ENCODE measurements at regions not wholly inside any gene's neighbourhood (a gene's known extent, or its start where the extent isn't known, plus 50 kb on each side); places are given as distances from the start of the nearest gene placed in this dataset.

GRCh38 chr3:22582266-22582665, 620.9 kb upstream of the UBE2E2 start:
- Histone ChIP-seq H3K36me3 (no peaks in the 10 kb centered on the region), H3K27me3 (no peaks in the 10 kb centered on the region), H3K4me1 (no peaks in the 10 kb centered on the region), H3K4me3 (no peak overlapping the region), H3K27ac (no peak overlapping the region), H3K9me3 (no peaks in the 10 kb centered on the region)
- DNase-seq (ENCODE audit: low spot score in 2 of 2) = no peak
- TF ChIP-seq CTCF (IDR thresholded peaks at IDR 0.05) (no peak), POLR2A (IDR thresholded peaks at IDR 0.05) (no peak), POLR2AphosphoS5 (IDR thresholded peaks at IDR 0.05) (no peak)
- intact Hi-C loops (cut with DNase I; ENCODE audit: low total_unique reads) = no loop called here

GRCh38 chr3:22585504-22585903, 617.6 kb upstream of the UBE2E2 start:
- Histone ChIP-seq H3K27me3 (no peaks in the 10 kb centered on the region), H3K4me3 (no peak overlapping the region), H3K9me3 (no peaks in the 10 kb centered on the region), H3K27ac (no peak overlapping the region), H3K4me1 (no peaks in the 10 kb centered on the region), H3K36me3 (no peaks in the 10 kb centered on the region)
- no peak for TF ChIP-seq POLR2A (IDR thresholded peaks at IDR 0.05)
- TF ChIP-seq CTCF (IDR thresholded peaks at IDR 0.05) = no peak
- TF ChIP-seq POLR2AphosphoS5 (IDR thresholded peaks at IDR 0.05) = no peak
- no peak for DNase-seq (ENCODE audit: low spot score in 2 of 2)
- intact Hi-C loops (cut with DNase I; ENCODE audit: low total_unique reads) = no loop called here

- no peak for DNase-seq (ENCODE audit: low spot score in 2 of 2)
- no peak overlapping the region for H3K4me3 ChIP-seq
- no peaks in the 10 kb centered on the region for H3K27me3 ChIP-seq
- TF ChIP-seq POLR2A (IDR thresholded peaks at IDR 0.05) = no peak
- no peak for TF ChIP-seq POLR2AphosphoS5 (IDR thresholded peaks at IDR 0.05)
- TF ChIP-seq CTCF (IDR thresholded peaks at IDR 0.05) = no peak
- intact Hi-C loops (cut with DNase I; ENCODE audit: low total_unique reads) = no loop called here
- H3K9me3 ChIP-seq = no peaks in the 10 kb centered on the region
- H3K27ac ChIP-seq = no peak overlapping the region
- no peaks in the 10 kb centered on the region for H3K36me3 ChIP-seq
- no peaks in the 10 kb centered on the region for H3K4me1 ChIP-seq
Measured at GRCh38 chr3:22585911-22586310, 617.2 kb upstream of the UBE2E2 start.

GRCh38 chr3:22587446-22587845, 615.7 kb upstream of the UBE2E2 start:
- no peak for DNase-seq (ENCODE audit: low spot score in 2 of 2)
- Histone ChIP-seq H3K9me3 (no peaks in the 10 kb centered on the region), H3K4me1 (no peaks in the 10 kb centered on the region), H3K4me3 (no peak overlapping the region), H3K27ac (no peak overlapping the region), H3K27me3 (no peaks in the 10 kb centered on the region), H3K36me3 (no peaks in the 10 kb centered on the region)
- intact Hi-C loops (cut with DNase I; ENCODE audit: low total_unique reads) = no loop called here
- TF ChIP-seq POLR2A (IDR thresholded peaks at IDR 0.05) (no peak), POLR2AphosphoS5 (IDR thresholded peaks at IDR 0.05) (no peak)

GRCh38 chr3:22593638-22594037, 609.5 kb upstream of the UBE2E2 start:
- Histone ChIP-seq H3K4me1 (no peaks in the 10 kb centered on the region), H3K9me3 (no peaks in the 10 kb centered on the region), H3K27ac (no peak overlapping the region), H3K27me3 (no peaks in the 10 kb centered on the region), H3K36me3 (no peaks in the 10 kb centered on the region), H3K4me3 (no peak overlapping the region)
- TF ChIP-seq POLR2A (IDR thresholded peaks at IDR 0.05) (no peak), CTCF (IDR thresholded peaks at IDR 0.05) (no peak), POLR2AphosphoS5 (IDR thresholded peaks at IDR 0.05) (no peak)
- DNase-seq (ENCODE audit: low spot score in 2 of 2) = no peak
- intact Hi-C loops (cut with DNase I; ENCODE audit: low total_unique reads) = no loop called here

GRCh38 chr3:22594990-22595389, 608.1 kb upstream of the UBE2E2 start:
- no peak overlapping the region for H3K27ac ChIP-seq
- intact Hi-C loops (cut with DNase I; ENCODE audit: low total_unique reads) = no loop called here
- no peaks in the 10 kb centered on the region for H3K4me1 ChIP-seq

More at GRCh38 chr3:22594990-22595389, 608.1 kb upstream of the UBE2E2 start:
- no peaks in the 10 kb centered on the region for H3K9me3 ChIP-seq
- H3K36me3 ChIP-seq = no peaks in the 10 kb centered on the region
- no peak for DNase-seq (ENCODE audit: low spot score in 2 of 2)
- H3K27me3 ChIP-seq = no peaks in the 10 kb centered on the region
- no peak for TF ChIP-seq POLR2A (IDR thresholded peaks at IDR 0.05)
- no peak for TF ChIP-seq POLR2AphosphoS5 (IDR thresholded peaks at IDR 0.05)
- no peak for TF ChIP-seq CTCF (IDR thresholded peaks at IDR 0.05)
- no peak overlapping the region for H3K4me3 ChIP-seq
